ENCODE measurements at regions not wholly inside any gene's neighbourhood (a gene's known extent, or its start where the extent isn't known, plus 50 kb on each side); places are given as distances from the start of the nearest gene placed in this dataset.

DNA sequence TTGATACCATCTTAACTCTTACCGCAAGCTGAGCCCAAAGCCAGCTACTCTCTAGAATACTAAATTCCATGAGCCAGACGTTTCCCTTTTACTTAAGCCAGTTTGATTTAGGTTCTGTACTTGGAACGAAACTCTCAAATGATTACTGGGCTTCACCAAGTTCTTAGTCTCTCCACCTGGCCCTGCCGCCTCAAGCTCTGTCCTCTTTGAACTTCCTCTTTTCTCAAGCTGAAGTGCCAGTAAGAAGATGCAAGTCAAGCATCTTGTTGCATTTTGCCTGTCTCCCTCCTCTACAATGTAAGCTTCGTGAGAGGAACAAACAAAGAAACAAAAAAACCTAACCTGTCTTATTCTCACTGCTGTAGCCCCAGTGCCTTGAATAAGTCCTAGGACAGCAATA, 358.2 kb upstream of the NPVF start:
- Mint-ChIP-seq H3K9me3 (no peaks in the 10 kb centered on the region), H3K4me3 (no peak overlapping the region), H3K27ac (no peak overlapping the region), H3K27me3 (peaks cover 16% of the 10 kb centered on the region), H3K36me3 (no peaks in the 10 kb centered on the region), H3K4me1 (ENCODE audit: unreplicated experiment) (no peaks in the 10 kb centered on the region)
- TF ChIP-seq, protein P1, sequence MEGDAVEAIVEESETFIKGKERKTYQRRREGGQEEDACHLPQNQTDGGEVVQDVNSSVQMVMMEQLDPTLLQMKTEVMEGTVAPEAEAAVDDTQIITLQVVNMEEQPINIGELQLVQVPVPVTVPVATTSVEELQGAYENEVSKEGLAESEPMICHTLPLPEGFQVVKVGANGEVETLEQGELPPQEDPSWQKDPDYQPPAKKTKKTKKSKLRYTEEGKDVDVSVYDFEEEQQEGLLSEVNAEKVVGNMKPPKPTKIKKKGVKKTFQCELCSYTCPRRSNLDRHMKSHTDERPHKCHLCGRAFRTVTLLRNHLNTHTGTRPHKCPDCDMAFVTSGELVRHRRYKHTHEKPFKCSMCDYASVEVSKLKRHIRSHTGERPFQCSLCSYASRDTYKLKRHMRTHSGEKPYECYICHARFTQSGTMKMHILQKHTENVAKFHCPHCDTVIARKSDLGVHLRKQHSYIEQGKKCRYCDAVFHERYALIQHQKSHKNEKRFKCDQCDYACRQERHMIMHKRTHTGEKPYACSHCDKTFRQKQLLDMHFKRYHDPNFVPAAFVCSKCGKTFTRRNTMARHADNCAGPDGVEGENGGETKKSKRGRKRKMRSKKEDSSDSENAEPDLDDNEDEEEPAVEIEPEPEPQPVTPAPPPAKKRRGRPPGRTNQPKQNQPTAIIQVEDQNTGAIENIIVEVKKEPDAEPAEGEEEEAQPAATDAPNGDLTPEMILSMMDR (conservative IDR thresholded peaks at IDR 0.05), result no peak
- no peak for DNase-seq (ENCODE audit: extremely low spot score, unreplicated experiment)

DNA sequence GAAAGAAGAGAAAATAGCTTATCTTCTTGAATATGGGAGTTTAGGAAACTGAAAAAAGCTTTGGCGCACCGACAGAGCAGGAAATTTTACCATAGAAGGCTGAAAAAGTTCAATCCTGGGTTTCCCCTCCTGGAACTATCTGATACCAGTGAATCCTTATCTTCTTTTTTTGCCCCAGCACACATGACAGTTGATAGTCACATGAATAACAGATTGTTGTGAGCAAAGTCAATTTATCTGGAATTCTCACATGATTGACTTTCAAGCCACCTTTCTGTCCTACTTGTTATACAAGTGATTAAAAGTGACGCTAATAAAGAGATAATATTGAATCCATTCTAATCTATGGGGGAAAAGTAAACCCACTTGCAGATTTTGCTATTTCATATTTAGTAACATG, 365.8 kb upstream of the NPVF start:
- TF ChIP-seq, protein P1 (conservative IDR thresholded peaks at IDR 0.05), result no peak

DNA sequence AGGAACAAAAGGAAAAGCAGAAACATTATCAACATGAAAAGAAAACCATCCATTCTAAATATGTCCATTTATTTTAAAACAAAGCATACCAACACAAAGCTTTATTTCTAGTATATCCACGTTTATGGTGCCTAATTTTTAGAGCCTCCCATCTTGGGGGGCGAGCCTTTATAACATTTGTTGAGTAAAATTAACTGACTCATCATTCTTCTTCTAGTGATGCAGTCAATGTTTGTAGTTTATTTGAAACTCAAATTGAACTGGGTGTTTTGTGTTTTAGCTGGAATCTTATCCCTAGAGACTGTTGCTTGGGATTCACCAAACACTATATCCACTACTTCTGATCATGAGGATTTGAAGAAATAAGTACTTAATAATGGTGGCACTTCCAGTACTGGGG, 366.4 kb upstream of the NPVF start:
- H3K4me1 Mint-ChIP-seq (ENCODE audit: unreplicated experiment), result peaks cover 18% of the 10 kb centered on the region
- TF ChIP-seq, protein P1 (conservative IDR thresholded peaks at IDR 0.05), result no peak
- H3K9me3 Mint-ChIP-seq, result no peaks in the 10 kb centered on the region

More for the DNA sequence above, 365.8 kb upstream of the NPVF start:
- H3K27me3 Mint-ChIP-seq, result peaks cover 9% of the 10 kb centered on the region
- no peak for DNase-seq (ENCODE audit: extremely low spot score, unreplicated experiment)
- no peak overlapping the region for H3K27ac Mint-ChIP-seq
- H3K9me3 Mint-ChIP-seq, result no peaks in the 10 kb centered on the region
- H3K36me3 Mint-ChIP-seq, result no peaks in the 10 kb centered on the region
- H3K4me1 Mint-ChIP-seq (ENCODE audit: unreplicated experiment), result peaks cover 18% of the 10 kb centered on the region
- no peak overlapping the region for H3K4me3 Mint-ChIP-seq

DNA sequence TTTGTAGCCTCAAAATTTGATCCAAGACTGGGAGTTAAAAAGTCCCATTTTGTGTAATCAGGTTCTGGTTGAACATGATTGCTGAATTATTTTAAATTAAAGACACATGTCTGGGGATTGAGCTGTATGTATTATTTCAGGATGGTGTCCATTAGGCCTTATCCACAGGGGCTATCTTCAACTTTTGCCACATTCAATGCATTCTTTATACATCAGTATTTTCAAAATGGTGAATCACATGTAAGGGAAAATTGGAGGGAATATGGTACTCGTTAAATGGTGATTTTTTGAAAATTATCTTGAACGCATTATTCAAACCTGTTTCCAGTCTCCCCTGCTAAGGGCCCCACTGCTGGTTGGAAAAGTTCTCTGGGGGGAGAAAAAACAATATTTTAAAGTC, 367.7 kb upstream of the NPVF start:
- H3K36me3 Mint-ChIP-seq, result no peaks in the 10 kb centered on the region
- H3K27me3 Mint-ChIP-seq, result no peaks in the 10 kb centered on the region
- no peaks in the 10 kb centered on the region for H3K9me3 Mint-ChIP-seq
- no peak overlapping the region for H3K27ac Mint-ChIP-seq
- H3K4me1 Mint-ChIP-seq (ENCODE audit: unreplicated experiment), result peaks cover 23% of the 10 kb centered on the region
- TF ChIP-seq, protein P1 (conservative IDR thresholded peaks at IDR 0.05), result no peak
- no peak for DNase-seq (ENCODE audit: extremely low spot score, unreplicated experiment)
- no peak overlapping the region for H3K4me3 Mint-ChIP-seq

More for the DNA sequence above, 366.4 kb upstream of the NPVF start:
- peaks cover 3% of the 10 kb centered on the region for H3K27me3 Mint-ChIP-seq
- DNase-seq (ENCODE audit: extremely low spot score, unreplicated experiment), result no peak
- no peaks in the 10 kb centered on the region for H3K36me3 Mint-ChIP-seq
- no peak overlapping the region for H3K27ac Mint-ChIP-seq
- H3K4me3 Mint-ChIP-seq, result no peak overlapping the region

DNA sequence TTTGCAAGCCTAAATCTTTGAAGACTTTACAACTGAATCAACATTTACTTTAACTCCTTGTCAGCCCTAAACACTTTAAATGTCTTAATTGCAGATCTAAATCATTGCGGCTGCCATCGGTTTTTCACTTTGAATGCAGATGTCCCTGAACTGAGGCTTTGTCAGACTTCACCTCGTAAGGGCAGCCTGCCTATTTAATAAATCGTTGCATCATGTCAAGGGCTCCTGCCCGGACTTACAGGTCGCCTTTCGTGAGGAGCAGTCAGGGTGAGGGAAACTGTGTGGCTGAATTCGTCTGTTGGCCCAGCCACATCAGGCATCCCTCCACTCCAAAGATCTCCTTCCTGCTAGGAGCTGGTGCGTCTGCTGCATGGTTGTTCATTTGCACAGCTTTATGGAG, 368.2 kb upstream of the NPVF start:
- no peaks in the 10 kb centered on the region for H3K9me3 Mint-ChIP-seq
- no peak overlapping the region for H3K4me3 Mint-ChIP-seq
- peaks cover 23% of the 10 kb centered on the region for H3K4me1 Mint-ChIP-seq (ENCODE audit: unreplicated experiment)
- no peak for DNase-seq (ENCODE audit: extremely low spot score, unreplicated experiment)
- TF ChIP-seq, protein P1 (conservative IDR thresholded peaks at IDR 0.05), result no peak
- H3K36me3 Mint-ChIP-seq, result no peaks in the 10 kb centered on the region
- H3K27me3 Mint-ChIP-seq, result no peaks in the 10 kb centered on the region
- H3K27ac Mint-ChIP-seq, result no peak overlapping the region

DNA sequence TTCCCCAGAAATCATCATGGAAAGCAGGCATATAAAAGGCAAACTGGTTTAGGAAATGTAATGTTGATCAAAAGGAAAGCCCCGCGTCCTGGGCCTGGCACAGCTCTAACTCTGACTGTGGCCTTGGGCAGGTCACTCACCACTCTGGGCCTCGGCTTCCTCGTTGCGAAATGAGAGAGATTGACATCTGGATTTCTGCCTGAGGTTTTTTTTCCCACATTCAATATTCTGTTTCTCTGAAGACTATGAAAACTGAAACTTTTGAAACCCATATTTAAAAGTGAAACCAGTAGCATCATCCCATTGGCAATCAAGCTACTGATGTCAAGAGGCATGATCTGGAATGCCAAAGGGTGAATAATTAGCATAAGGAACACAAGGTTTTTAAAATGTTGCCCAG, 369.7 kb upstream of the NPVF start:
- Mint-ChIP-seq H3K27me3 (no peaks in the 10 kb centered on the region), H3K9me3 (no peaks in the 10 kb centered on the region), H3K4me3 (no peak overlapping the region), H3K27ac (no peak overlapping the region), H3K36me3 (no peaks in the 10 kb centered on the region), H3K4me1 (ENCODE audit: unreplicated experiment) (peaks cover 19% of the 10 kb centered on the region)
- DNase-seq (ENCODE audit: extremely low spot score, unreplicated experiment), result no peak
- TF ChIP-seq, protein P1 (conservative IDR thresholded peaks at IDR 0.05), result no peak
